NCI-H2171 (cell line): ENCODE measurements at regions not wholly inside any gene's neighbourhood (a gene's known extent, or its start where the extent isn't known, plus 50 kb on each side); places are given as distances from the start of the nearest gene placed in this dataset.
"Not testable (repeated sequence)": the region's sequence is repeated elsewhere in the genome, so short reads cannot be mapped to it uniquely, and the experiment has no call there.

Experiments
- DNase-seq: peaks from one replicate; lab custom pipeline; 2025; lab: John Stamatoyannopoulos, UW

GRCh38 chr2:225802076-225802475 lies 402.6 kb downstream of the NYAP2 start:
- not testable (repeated sequence) for DNase-seq

GRCh38 chr2:225797394-225797793 lies 397.9 kb downstream of the NYAP2 start:
- DNase-seq = no peak

GRCh38 chr2:225794652-225795400 lies 395.3 kb downstream of the NYAP2 start:
- DNase-seq = no peak

- DNase-seq = no peak
Measured at GRCh38 chr2:225793736-225794550, 394.4 kb downstream of the NYAP2 start.

GRCh38 chr2:225788571-225789094 lies 389.1 kb downstream of the NYAP2 start:
- DNase-seq = no peak

GRCh38 chr2:225787497-225787896 lies 388.0 kb downstream of the NYAP2 start:
- no peak for DNase-seq

- no peak for DNase-seq
Measured at GRCh38 chr2:225781991-225782390, 382.5 kb downstream of the NYAP2 start.

- DNase-seq = no peak
Measured at GRCh38 chr2:225781145-225781544, 381.6 kb downstream of the NYAP2 start.

GRCh38 chr2:225779829-225780228 lies 380.3 kb downstream of the NYAP2 start:
- no peak for DNase-seq

- no peak for DNase-seq
Measured at GRCh38 chr2:225773148-225773547, 373.6 kb downstream of the NYAP2 start.

GRCh38 chr2:225771701-225772100 lies 372.2 kb downstream of the NYAP2 start:
- DNase-seq = no peak

GRCh38 chr2:225768741-225769140 lies 369.2 kb downstream of the NYAP2 start:
- no peak for DNase-seq

- DNase-seq = no peak
Measured at GRCh38 chr2:225766431-225766830, 366.9 kb downstream of the NYAP2 start.

GRCh38 chr2:225765820-225766219 lies 366.3 kb downstream of the NYAP2 start:
- no peak for DNase-seq

- no peak for DNase-seq
Measured at GRCh38 chr2:225764346-225764745, 364.8 kb downstream of the NYAP2 start.

GRCh38 chr2:225763711-225764110 lies 364.2 kb downstream of the NYAP2 start:
- DNase-seq = no peak

GRCh38 chr2:225761396-225761795 lies 361.9 kb downstream of the NYAP2 start:
- DNase-seq = no peak

GRCh38 chr2:225757248-225757647 lies 357.7 kb downstream of the NYAP2 start:
- DNase-seq = no peak

- no peak for DNase-seq
Measured at GRCh38 chr2:225756198-225756597, 356.7 kb downstream of the NYAP2 start.

GRCh38 chr2:225748609-225749008 lies 349.1 kb downstream of the NYAP2 start:
- no peak for DNase-seq

GRCh38 chr2:225743996-225744395 lies 344.5 kb downstream of the NYAP2 start:
- not testable (repeated sequence) for DNase-seq

- no peak for DNase-seq
Measured at GRCh38 chr2:225742487-225742886, 343.0 kb downstream of the NYAP2 start.

- no peak for DNase-seq
Measured at GRCh38 chr2:225740086-225740485, 340.6 kb downstream of the NYAP2 start.
